Adrenal gland (tissue), 5 donors: ENCODE measurements at regions not wholly inside any gene's neighbourhood (a gene's known extent, or its start where the extent isn't known, plus 50 kb on each side); places are given as distances from the start of the nearest gene placed in this dataset.

Experiments
- CTCF ChIP-seq, 6 experiments: fragments of 450-650 bp in 4 of 6; fragments of 200-600 bp in 2 of 6; sonication (generic) in 1 of 6; IDR thresholded peaks; 1 replicate in 5 of 6; 2 replicates in 1 of 6; pipeline versions ENCODE4 v1.5.1 to v1.8.0; 2016 to 2021; ENCODE audit warnings: antibody characterized with exemption in 6 of 6, mild to moderate bottlenecking in 2 of 6, moderate library complexity in 1 of 6
- POLR2A ChIP-seq, 2 donors: fragments of 450-650 bp; IDR thresholded peaks; one replicate each; pipeline ENCODE4 v1.6.1; 2017; ENCODE audit warnings: antibody characterized with exemption in 2 of 2, mild to moderate bottlenecking in 2 of 2, moderate library complexity in 1 of 2
- donor health status: DM: no; HTN: no; CAD: no.

GRCh38 chr4:188735082-188735481 is 595.8 kb downstream of the TRIML1 start:
- TF ChIP-seq CTCF (IDR thresholded peaks at IDR 0.05) (no peak), POLR2A (IDR thresholded peaks at IDR 0.05) (no peak)
